SK-N-MC (cell line): ENCODE measurements at regions not wholly inside any gene's neighbourhood (a gene's known extent, or its start where the extent isn't known, plus 50 kb on each side); places are given as distances from the start of the nearest gene placed in this dataset.
"Not testable (repeated sequence)": the region's sequence is repeated elsewhere in the genome, so short reads cannot be mapped to it uniquely, and the experiment has no call there.

Experiments
- DNase-seq: peaks from one replicate; pipeline ENCODE4 v3.0.0-alpha.2; 2011; ENCODE audit warnings: low read depth, low spot score
- H3K27ac ChIP-seq: fragments of 200-600 bp; sonication (generic); 2 replicates; pipeline ENCODE4 v1.5.1; 2016; ENCODE audit warnings: mixed run types
- H3K36me3 ChIP-seq: fragments of 200-600 bp; sonication (generic); 2 replicates; pipeline ENCODE4 v1.6.1; 2017; ENCODE audit warnings: antibody characterized with exemption, low read length, mixed read lengths; ENCODE audit not compliant: insufficient read depth
- H3K4me3 ChIP-seq: fragments of 200-600 bp; sonication (generic); 2 replicates; pipeline ENCODE4 v1.5.1; 2016
- H3K9ac ChIP-seq: fragments of 200-600 bp; sonication (generic); 2 replicates; pipeline ENCODE4 v1.8.0; 2017; ENCODE audit warnings: mixed run types, mixed read lengths; ENCODE audit not compliant: insufficient read length
- H3K9me3 ChIP-seq: fragments of 200-600 bp; sonication (generic); 2 replicates; pipeline ENCODE4 v1.6.1; 2017; ENCODE audit warnings: low read depth, mild to moderate bottlenecking, antibody characterized with exemption, low read length, moderate library complexity, mixed read lengths
- EZH2 ChIP-seq: fragments of 200-600 bp; sonication (generic); IDR thresholded peaks from one replicate; pipeline ENCODE4 v1.6.1; 2017; ENCODE audit warnings: antibody characterized with exemption
- FOXP2 ChIP-seq: optimal IDR thresholded peaks from 2 replicates; pipeline ENCODE3; 2011; ENCODE audit warnings: mild to moderate bottlenecking, moderate library complexity; ENCODE audit not compliant: insufficient read depth; ENCODE audit errors: extremely low read length, control extremely low read depth
- POLR2AphosphoS5 ChIP-seq: IDR thresholded peaks from 2 replicates; pipeline ENCODE4 v1.6.1; 2012; ENCODE audit warnings: mild to moderate bottlenecking, low read depth, low read length, borderline replicate concordance

DNA sequence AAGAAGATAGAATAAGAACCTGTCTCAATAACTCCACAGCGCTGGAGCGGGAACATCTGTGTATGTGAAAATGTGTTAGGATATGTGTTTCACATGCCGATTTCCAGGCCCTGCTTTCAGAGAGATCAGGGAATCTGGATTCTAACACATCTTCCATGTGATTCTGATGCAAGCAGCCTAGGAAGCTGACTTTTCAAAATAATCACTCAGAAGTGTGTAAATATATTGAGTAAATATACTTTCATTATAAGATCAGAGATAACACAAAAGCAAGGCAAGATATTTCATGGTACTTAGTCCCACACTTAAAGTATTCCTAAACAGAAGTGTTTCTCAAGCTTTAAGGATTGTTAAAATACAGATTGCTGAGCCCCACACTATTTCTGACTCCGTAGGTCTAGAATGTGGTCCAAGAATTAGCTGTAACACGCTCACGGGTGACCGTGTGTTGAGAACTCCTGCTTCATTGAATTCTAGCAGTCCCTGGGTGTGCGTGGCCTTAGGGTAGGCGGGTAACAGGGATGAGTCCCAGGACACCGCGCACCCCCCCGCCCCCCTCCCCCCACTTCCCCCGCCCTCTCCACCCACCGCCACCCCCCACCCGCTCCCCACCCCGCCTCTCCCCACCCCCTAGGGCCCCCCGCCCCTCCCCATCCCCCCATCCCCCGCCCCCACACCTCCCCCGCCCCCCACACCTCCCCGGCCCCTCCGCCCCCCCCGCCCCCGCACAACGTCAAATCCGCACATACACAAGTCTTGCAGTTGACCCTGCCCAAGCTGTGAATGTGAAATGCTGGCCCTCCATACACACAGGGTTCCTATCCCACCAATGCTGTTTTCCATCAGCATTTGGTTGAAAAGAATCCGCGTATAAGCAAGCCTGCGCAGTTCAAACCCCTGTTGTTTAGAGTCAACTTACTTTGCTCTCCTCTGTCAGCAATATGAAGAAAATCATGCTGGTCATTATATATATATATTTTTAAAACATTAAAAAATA lies 94.2 kb upstream of the SLC39A10 start:
- DNase-seq = no peak
- Histone ChIP-seq H3K27ac (no peak overlapping the region), H3K4me3 (no peak overlapping the region), H3K9ac (no peak overlapping the region), H3K9me3 (no peaks in the 10 kb centered on the region), H3K36me3 (no peaks in the 10 kb centered on the region)
- no peak for TF ChIP-seq EZH2
- TF ChIP-seq POLR2AphosphoS5 = no peak
- no peak for TF ChIP-seq FOXP2

- TF ChIP-seq FOXP2 = no peak
- no peak for TF ChIP-seq POLR2AphosphoS5
- TF ChIP-seq EZH2 = no peak
- Histone ChIP-seq H3K9me3 (no peaks in the 10 kb centered on the region), H3K4me3 (no peak overlapping the region), H3K27ac (no peak overlapping the region), H3K9ac (no peak overlapping the region), H3K36me3 (no peaks in the 10 kb centered on the region)
- no peak for DNase-seq
Observed at GRCh38 chr2:195561116-195561921, 95.7 kb upstream of the SLC39A10 start.

DNA sequence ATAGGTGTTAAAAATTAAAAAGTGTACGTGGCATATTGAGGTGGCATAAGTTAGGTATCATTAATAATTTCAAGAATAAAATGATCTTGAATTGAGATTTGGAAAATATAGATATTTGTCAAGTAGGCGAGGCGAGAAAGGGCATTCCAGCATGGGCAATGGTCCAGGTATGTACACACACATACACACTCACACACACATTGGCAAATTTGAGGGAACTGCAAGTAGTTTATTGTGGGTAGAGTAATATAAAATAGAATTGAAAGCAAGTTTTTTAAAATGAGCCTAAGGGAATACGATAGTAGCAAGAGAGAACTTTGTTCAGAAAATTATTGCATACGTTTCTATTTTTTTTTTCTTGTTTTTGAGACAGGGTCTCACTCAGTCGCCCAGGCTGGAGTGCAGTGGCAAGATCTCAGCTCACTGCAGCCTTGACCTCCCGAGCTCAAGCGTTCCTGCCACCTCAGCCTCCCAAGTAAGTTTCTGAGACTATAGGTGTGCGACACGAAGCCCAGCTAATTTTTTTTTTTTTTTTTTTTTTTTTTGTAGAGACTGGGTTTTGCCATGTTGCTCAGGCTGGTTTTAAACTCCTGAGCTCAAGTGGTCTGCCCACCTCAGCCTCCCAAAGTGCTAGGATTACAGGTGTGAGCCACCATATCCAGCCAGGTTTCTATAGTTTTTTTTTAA lies 96.7 kb upstream of the SLC39A10 start:
- Histone ChIP-seq H3K4me3 (no peak overlapping the region), H3K36me3 (no peaks in the 10 kb centered on the region), H3K9me3 (no peaks in the 10 kb centered on the region), H3K9ac (no peak overlapping the region), H3K27ac (no peak overlapping the region)
- no peak for TF ChIP-seq EZH2
- TF ChIP-seq FOXP2 = no peak
- TF ChIP-seq POLR2AphosphoS5 = no peak
- DNase-seq = no peak

DNA sequence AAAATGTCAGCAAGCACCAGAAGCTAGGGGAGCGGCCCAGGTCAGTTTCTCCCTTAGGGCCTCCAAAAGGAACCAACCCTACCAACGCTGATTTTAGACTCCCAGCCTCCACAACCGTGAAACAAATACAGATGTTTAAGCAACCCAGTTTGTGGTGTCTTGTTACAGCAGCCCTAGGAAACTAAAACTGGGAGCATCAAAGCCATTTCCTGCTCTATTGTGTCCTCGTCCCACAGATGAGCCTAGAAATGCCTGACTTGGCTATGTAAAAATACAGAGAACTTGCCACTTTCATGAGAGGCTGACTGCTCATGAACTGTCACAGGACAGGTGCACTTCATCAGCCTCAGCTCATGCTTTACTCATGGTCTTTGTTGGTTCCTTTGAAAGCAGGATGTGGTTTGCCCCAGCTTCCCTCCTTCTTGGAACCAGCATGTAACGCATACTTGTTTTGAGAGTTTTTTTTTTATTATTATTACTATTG lies 97.6 kb upstream of the SLC39A10 start:
- DNase-seq = peak; percentile 18
- no peak overlapping the region for H3K9ac ChIP-seq
- no peaks in the 10 kb centered on the region for H3K36me3 ChIP-seq
- TF ChIP-seq EZH2 (no peak), FOXP2 (no peak), POLR2AphosphoS5 (no peak)
- H3K27ac ChIP-seq = no peak overlapping the region
- H3K4me3 ChIP-seq = no peak overlapping the region
- H3K9me3 ChIP-seq = no peaks in the 10 kb centered on the region

- H3K36me3 ChIP-seq = no peaks in the 10 kb centered on the region
- H3K27ac ChIP-seq = no peak overlapping the region
- TF ChIP-seq EZH2 = no peak
- no peak for TF ChIP-seq POLR2AphosphoS5
- TF ChIP-seq FOXP2 = no peak
- H3K4me3 ChIP-seq = no peak overlapping the region
- no peak overlapping the region for H3K9ac ChIP-seq
- no peaks in the 10 kb centered on the region for H3K9me3 ChIP-seq
- DNase-seq = no peak
Observed at GRCh38 chr2:195555971-195556370, 101.1 kb upstream of the SLC39A10 start.

GRCh38 chr2:195552581-195552980 lies 104.4 kb upstream of the SLC39A10 start:
- Histone ChIP-seq H3K9me3 (no peaks in the 10 kb centered on the region), H3K27ac (no peak overlapping the region)
- DNase-seq = no peak

DNA sequence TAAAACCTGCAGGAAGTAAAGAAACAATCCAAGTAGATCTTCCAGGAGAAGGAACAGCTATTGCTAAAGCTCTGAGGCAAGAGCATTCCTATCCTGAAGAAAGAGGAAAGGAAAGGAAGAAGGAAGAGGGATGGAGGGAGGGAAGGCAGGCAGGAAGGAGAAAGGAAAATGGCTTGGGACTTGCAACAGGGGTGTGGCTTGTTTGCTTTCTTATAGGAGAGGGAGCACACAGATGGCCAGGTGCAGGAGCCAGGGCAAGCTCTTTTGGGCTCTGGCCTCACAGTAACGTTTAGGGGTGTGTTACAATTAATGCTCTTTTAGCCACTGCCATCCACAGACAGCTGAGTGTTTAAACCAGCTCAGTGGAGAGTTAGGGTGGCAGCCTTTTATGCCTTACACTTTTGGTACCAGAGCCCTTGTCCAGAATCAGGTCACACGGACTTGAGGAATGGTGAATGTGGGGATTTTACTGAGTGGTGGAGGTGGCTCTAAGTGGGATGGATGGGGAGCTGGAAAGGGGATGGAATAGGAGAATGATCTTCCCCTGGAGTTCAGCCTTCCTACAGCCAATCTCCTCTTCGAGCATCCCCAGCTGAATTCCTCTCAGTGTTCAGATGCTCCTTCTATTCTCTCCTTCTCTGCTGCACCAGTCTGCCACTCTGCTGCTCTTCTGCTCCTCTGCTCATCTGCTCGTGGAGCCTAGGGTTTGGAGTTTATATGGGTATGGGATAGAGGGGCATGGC lies 108.7 kb upstream of the SLC39A10 start:
- DNase-seq = no peak
- Histone ChIP-seq H3K36me3 (no peaks in the 10 kb centered on the region), H3K4me3 (no peak overlapping the region), H3K27ac (no peak overlapping the region), H3K9ac (no peak overlapping the region), H3K9me3 (no peaks in the 10 kb centered on the region)
- TF ChIP-seq EZH2 (no peak), POLR2AphosphoS5 (no peak), FOXP2 (no peak)

More at GRCh38 chr2:195552581-195552980, 104.4 kb upstream of the SLC39A10 start:
- no peaks in the 10 kb centered on the region for H3K36me3 ChIP-seq
- H3K4me3 ChIP-seq = no peak overlapping the region
- no peak overlapping the region for H3K9ac ChIP-seq
- TF ChIP-seq EZH2 (no peak), POLR2AphosphoS5 (no peak), FOXP2 (no peak)

DNA sequence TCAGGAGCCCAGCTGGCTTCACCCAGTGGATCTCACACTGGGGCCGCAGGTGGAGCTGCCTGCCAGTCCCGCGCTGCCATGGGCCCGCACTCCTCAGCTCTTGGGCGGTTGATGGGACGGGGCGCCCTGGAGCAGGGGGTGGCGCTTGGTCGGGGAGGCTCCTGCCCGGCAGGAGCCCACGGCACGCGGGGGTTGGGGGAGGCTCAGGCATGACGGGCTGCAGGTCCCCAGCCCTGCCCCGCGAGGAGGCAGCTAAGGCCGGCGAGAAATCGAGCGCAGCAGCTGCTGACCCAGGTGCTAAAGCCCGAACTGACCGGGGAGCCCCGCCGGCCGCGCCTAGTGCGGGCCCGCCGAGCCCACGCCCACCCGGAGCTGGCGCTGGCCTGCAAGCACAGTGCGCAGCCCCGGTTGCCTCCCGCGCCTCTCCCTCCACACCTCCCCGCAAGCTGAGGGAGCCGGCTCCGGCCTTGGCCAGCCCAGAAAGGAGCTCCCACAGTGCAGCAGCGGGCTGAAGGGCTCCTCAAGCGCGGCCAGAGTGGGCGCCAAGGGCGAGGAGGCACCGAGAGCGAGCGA lies 109.7 kb upstream of the SLC39A10 start:
- H3K27ac ChIP-seq, H3K4me3 ChIP-seq, H3K9me3 ChIP-seq, H3K9ac ChIP-seq, H3K36me3 ChIP-seq, DNase-seq: not testable (repeated sequence)
